ENCODE measurements at regions not wholly inside any gene's neighbourhood (a gene's known extent, or its start where the extent isn't known, plus 50 kb on each side); places are given as distances from the start of the nearest gene placed in this dataset.

DNA sequence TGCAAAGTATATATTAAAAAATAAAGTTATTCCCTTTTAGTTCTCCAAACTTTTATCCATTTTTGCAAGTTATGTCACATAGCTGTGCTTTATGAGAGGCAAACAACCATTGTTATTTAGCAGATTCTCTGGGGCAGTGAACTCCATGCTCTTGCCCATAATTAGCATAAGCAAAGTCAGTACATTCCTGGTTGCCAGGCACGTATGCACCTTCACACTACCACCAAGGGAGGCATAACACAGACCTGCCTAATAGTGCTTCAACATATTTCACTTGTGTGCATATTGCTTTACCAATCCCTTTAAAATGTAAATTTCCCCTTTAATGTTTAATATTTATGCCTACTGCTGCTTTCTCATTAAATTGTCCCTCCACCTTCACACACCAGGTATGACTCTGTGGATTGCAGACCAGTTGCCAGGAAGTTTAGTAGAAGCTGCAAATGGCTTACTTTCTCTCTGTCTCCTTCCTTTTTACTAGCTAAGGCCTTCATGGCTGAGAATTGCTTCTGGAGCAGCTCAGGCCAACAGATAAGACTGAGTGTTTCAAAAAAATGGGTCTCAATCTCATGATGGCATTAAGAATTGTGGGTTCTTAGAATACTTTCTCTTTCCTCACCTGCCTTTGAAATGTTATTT lies 388.2 kb downstream of the PRR16 start:
- H3K27ac ChIP-seq: no peak overlapping the region
- TF ChIP-seq, protein P1, sequence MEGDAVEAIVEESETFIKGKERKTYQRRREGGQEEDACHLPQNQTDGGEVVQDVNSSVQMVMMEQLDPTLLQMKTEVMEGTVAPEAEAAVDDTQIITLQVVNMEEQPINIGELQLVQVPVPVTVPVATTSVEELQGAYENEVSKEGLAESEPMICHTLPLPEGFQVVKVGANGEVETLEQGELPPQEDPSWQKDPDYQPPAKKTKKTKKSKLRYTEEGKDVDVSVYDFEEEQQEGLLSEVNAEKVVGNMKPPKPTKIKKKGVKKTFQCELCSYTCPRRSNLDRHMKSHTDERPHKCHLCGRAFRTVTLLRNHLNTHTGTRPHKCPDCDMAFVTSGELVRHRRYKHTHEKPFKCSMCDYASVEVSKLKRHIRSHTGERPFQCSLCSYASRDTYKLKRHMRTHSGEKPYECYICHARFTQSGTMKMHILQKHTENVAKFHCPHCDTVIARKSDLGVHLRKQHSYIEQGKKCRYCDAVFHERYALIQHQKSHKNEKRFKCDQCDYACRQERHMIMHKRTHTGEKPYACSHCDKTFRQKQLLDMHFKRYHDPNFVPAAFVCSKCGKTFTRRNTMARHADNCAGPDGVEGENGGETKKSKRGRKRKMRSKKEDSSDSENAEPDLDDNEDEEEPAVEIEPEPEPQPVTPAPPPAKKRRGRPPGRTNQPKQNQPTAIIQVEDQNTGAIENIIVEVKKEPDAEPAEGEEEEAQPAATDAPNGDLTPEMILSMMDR (IDR thresholded peaks at IDR 0.05): no peak
- no peak for TF ChIP-seq ZFX (IDR thresholded peaks at IDR 0.05; ENCODE audit: borderline replicate concordance)

DNA sequence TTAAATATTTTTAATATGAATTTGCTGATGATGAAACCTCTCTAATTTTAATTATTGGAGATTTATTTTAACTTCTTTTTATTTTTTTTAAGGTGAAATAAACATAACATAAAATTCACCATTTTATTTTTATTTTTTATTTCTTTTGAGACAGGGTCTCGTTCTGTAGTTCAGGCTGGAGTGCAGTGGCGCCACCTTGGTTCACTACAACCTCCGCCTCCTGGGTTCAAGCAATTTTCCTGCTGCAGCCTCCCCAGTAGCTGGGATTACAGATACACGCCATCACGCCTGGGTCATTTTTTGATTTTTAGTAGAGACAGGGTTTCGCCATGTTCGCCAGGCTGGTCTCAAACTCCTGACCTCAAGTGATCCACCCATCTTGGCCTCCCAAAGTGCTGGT lies 402.9 kb downstream of the PRR16 start:
- H3K27ac ChIP-seq: no peak overlapping the region
- TF ChIP-seq, protein P1 (IDR thresholded peaks at IDR 0.05): peak; percentile 33
- no peak for TF ChIP-seq ZFX (IDR thresholded peaks at IDR 0.05; ENCODE audit: borderline replicate concordance)

DNA sequence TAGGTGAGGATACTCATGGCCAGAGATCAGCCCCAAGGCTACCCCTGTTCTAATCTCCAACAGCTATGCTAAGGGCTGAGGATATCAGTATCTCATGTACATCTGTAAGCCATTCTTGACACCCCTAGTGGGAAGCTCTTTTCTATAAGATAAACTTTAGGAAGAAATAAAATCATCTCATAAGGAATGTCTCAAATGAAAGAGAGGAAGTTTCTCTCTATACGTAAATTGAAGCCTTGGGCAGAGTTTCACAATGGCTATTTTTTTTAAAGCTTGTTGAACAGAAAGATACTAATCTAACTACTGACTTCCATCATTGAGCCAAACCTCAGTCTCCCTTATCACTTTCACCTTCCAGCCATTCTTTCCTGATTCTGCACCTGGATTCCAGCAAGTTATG lies 405.7 kb downstream of the PRR16 start:
- H3K27ac ChIP-seq: no peak overlapping the region
- TF ChIP-seq, protein P1 (IDR thresholded peaks at IDR 0.05): no peak
- no peak for TF ChIP-seq ZFX (IDR thresholded peaks at IDR 0.05; ENCODE audit: borderline replicate concordance)

DNA sequence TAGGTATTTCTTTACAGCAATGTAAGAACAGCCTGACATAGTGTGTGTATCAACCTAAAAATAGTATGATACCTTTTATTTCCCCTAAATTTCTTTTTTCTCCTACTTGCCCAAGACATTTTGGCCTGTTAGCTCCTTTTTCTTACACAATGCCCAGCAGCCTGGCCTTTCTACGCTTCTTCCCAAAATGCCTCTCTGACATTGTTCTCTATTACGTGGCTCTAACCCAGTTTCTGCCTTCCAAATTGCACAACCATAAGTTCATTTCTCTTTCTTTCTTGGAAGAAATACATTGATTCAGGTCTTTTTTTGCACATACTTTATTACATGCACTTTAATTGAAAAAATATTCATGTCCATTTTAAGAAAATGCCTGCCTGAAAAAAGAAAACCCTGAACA lies 408.2 kb downstream of the PRR16 start:
- no peak overlapping the region for H3K27ac ChIP-seq
- no peak for TF ChIP-seq ZFX (IDR thresholded peaks at IDR 0.05; ENCODE audit: borderline replicate concordance)
- TF ChIP-seq, protein P1 (IDR thresholded peaks at IDR 0.05): no peak

DNA sequence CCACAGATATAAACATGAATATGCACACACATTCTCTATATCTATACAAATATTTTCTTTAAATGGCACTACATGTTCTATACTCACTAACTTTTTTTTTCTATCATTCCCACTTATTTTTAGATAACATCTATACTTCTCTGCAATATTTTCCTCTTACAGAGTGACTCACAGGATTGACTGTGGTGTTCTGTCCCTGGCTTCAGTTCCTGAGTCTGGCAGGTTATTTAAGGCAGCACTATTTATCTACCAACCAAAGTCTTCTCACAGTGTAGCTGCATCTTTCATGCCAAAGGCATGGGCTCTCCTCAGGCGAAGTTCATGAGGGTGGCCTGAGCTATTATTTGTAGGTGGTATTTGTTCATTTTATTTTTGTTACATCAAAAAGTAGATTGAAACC lies 409.0 kb downstream of the PRR16 start:
- no peak for TF ChIP-seq ZFX (IDR thresholded peaks at IDR 0.05; ENCODE audit: borderline replicate concordance)
- TF ChIP-seq, protein P1 (IDR thresholded peaks at IDR 0.05): no peak
- no peak overlapping the region for H3K27ac ChIP-seq

DNA sequence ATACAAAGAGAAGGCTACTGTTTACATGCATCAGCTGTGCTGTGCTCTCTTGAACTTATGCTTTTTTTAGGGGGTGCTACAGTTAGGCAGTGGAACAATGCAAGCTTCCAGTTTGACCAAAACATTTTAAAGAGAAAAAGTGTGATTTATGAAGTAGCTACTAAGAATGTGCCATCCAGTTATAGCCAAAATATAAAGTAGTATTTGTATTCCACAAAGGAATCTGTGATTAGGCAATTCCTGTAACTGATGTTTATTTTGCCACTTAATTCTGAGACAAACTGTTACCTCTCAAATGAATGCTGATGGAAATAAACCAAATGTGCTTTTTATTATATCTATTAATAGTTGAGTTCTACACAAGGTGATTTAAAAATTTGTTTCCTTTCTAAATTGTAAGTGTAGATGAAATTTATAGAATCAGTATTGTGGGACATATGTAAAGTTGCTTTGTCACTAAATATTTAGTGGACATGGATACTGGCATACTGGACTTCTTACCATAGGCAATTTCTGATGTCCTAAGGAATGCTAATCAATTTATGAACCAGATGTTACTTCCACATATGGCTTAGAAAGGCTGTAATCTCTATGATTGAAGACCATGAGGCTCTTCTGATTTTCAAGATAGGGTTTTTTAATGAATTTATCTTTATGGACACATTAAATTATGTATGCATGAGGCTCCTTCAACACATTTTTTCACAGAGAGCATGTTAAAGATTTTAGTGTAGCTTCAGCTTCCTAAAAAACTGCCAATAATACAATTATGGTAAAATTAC lies 410.2 kb downstream of the PRR16 start:
- TF ChIP-seq, protein P1 (IDR thresholded peaks at IDR 0.05): no peak
- no peak for TF ChIP-seq ZFX (IDR thresholded peaks at IDR 0.05; ENCODE audit: borderline replicate concordance)
- no peak overlapping the region for H3K27ac ChIP-seq

Measured in 22Rv1 (cell line).